Superior temporal gyrus (tissue), 1 donor: ENCODE measurements at regions not wholly inside any gene's neighbourhood (a gene's known extent, or its start where the extent isn't known, plus 50 kb on each side); places are given as distances from the start of the nearest gene placed in this dataset.
"Not testable (repeated sequence)": the region's sequence is repeated elsewhere in the genome, so short reads cannot be mapped to it uniquely, and the experiment has no call there.

ENCODE experiments used
- DNase-seq: peaks from one replicate; pipeline ENCODE4 v3.0.0-alpha.2; 2016; ENCODE audit errors: extremely low spot score

DNA sequence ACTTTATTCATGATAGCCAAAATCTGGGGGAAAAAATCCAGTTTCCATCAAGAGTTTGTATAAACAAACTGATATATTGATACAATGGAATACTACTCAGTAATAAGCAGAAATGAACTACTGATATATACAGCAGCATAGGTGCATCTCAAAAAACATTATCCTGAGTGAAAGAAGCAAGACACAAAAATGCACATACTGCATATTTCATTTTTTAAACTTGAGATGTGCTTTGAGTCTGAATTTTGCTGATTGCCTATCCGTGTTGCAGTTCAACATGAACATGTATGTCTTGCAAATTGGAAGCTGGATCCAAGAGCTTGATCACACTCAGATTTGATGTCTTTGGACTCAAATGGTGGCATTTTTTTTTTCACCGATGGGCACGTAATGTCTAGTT, 132.4 kb downstream of the TSEN15 start:
- no peak for DNase-seq

- not testable (repeated sequence) for DNase-seq
Observed at GRCh38 chr1:184184614-184185013, 133.1 kb downstream of the TSEN15 start.

GRCh38 chr1:184185347-184185746, 133.8 kb downstream of the TSEN15 start:
- DNase-seq: no peak

DNA sequence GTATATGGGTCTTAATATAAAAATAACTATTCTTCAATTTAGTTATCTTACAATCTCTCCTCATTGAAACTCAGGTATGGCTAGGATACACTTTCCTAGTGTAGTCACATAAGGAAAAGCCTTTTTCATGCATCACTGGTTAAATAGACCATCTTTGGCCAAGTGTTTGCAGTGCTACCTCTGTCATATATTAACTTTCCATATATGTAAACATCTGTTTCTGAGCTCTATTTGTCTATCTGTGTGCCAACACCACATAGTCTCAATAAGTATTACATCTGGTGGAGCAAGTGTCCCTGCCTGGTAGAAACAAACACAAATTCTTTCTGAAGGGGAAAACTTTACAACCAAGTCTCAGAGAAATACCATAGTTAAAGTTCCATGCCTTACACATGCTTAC, 134.6 kb downstream of the TSEN15 start:
- DNase-seq: no peak

- DNase-seq: no peak
Observed at GRCh38 chr1:184187097-184187496, 135.6 kb downstream of the TSEN15 start.

GRCh38 chr1:184188037-184188436, 136.5 kb downstream of the TSEN15 start:
- peak; percentile 37 for DNase-seq

GRCh38 chr1:184189361-184189760, 137.8 kb downstream of the TSEN15 start:
- DNase-seq: peak; percentile 43

DNA sequence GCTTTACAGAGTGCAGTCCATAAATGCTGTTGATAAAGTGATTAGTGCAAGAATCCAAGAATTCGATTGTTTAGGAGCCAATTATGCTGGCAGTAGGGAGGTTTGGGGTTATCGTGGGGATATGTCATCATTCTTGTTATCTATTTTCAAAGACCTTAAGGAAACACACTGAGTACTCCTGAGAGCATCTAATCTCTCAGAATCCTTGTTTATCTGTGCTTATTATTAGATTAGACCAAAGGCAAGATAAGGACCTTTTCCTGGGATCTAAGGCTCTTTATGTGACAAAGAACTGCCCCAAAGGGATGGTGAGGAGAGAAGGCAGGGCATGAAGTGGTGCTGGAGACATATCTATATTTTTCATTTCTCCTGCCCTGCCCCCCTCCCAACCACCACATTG, 139.1 kb downstream of the TSEN15 start:
- no peak for DNase-seq

GRCh38 chr1:184191181-184191621, 139.7 kb downstream of the TSEN15 start:
- DNase-seq: peak; percentile 74

- no peak for DNase-seq
Observed at GRCh38 chr1:184192796-184193195, 141.3 kb downstream of the TSEN15 start.

DNA sequence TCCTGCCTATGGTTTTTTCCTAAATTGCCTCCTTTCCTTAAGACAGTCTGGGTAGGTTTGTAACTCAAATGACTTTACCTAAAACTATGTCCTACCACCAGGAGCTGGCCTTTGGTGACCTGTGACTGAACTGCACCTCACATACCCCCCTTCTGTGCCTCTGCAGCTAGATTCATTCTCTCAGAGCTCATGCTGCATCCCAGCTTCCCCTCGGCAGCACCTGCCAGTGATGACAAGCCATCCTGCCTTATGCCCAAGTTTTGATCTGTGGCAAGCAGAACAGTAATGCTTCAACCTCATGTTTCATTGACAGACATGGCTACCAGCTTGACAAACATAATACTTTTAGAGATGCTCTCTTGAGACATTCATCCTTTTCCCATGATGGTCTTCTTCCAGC, 141.9 kb downstream of the TSEN15 start:
- DNase-seq: no peak

DNA sequence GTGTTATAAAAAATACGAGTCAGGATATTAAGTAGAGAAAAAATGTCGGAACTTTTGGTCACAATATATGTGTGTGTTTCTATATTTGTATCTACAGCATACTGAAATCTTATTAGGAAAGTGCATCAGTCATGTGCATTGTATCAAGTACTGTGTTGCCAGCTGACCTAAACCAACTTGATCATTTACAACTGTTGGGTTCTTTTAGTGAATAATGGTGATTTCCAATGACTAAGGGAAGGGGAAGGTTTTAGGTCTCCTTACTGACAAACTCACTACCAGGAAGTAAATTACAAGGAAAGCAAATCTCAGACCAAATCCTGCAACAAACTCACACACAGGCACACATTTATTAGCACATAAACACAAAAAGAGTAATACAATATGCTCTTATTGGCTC, 142.7 kb downstream of the TSEN15 start:
- no peak for DNase-seq

- DNase-seq: not testable (repeated sequence)
Observed at GRCh38 chr1:184195722-184196121, 144.2 kb downstream of the TSEN15 start.

GRCh38 chr1:184197831-184198230, 146.3 kb downstream of the TSEN15 start:
- no peak for DNase-seq

GRCh38 chr1:184199036-184199435, 147.5 kb downstream of the TSEN15 start:
- DNase-seq: no peak

DNA sequence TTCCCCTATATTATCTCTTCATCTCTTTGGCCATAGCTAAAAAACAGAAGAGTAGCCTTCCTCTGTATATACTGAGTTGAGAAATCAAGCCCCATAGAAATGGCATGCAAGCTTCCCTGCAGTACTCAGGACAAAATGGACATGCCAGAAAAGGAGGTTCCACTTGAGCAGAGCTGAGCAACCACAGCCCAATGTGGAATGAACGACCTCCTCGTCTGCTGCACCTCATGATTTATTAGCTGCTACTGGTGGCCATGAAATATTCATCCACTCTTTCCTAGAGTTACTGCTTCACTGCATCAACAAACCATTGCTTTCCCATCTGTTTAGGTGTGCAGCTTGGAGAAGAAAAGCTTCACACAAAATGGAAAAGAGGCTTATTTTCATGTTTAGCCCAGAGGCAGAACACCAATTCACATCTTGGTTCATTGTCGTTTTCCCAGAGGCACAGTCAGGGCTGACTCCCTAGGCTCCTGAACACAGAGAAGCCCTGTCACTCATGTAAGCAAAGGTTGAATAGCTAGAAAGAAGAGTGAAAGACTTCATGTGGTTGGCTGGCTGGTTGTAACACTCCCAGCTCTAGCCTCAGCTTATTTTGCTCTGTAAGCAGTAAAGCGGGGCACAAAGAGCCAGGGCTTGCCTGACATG, 148.0 kb downstream of the TSEN15 start:
- DNase-seq: no peak

GRCh38 chr1:184208622-184209021, 157.1 kb downstream of the TSEN15 start:
- DNase-seq: no peak

GRCh38 chr1:184210031-184210430, 158.5 kb downstream of the TSEN15 start:
- no peak for DNase-seq

DNA sequence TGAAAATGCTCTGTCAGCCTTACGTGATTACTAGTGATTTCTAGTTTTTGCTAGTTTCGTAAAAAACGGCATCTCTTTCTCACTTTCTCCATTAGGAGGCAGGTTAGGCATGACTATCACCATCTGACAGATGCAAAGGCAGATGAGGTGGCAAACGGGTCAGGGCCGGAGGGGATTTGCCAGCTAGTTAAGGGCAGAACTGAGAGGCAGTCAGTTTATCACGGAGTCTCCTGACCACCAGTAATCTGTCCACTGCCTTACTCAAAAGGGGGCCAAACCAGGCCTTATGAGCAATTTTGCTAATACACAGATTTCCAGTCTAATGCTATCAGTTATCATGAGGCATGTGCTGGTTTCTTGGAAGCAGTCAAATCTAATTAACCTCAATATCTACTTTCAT, 159.3 kb downstream of the TSEN15 start:
- no peak for DNase-seq

- DNase-seq: no peak
Observed at GRCh38 chr1:184212649-184213314, 161.3 kb downstream of the TSEN15 start.

- no peak for DNase-seq
Observed at GRCh38 chr1:184214128-184214527, 162.6 kb downstream of the TSEN15 start.

GRCh38 chr1:184215274-184215925, 163.9 kb downstream of the TSEN15 start:
- DNase-seq: no peak

DNA sequence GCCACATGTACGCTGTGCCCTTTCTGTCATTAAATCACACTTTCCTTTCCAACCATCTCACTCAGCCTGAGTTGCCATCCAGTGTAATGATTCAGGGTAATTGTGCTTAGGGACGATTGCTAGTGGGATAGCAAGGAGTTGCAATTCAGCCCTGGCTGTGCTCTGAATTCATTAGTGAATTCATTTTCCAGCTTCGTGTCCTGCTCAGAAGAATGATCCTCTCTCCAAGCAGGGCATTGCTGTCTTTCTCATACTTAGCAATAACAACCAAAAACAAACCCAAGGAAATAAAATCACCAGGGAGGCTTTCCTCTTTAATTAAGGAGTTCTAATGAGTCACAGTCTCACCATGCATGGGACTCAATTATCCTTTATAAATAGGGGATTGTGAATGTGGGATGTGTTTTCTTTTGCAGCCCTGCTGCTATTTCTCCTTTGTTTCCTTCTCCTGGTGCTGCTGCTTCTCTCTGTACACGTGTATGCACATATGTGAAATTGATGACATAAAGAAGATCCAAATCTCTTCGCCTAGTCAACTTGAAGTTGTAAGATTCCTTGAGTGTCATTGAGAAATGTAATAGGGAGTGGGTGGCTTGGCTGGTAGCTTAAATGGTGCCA, 167.0 kb downstream of the TSEN15 start:
- DNase-seq: peak; percentile 31
